ENCODE measurements at regions not wholly inside any gene's neighbourhood (a gene's known extent, or its start where the extent isn't known, plus 50 kb on each side); places are given as distances from the start of the nearest gene placed in this dataset.
A peak's percentile ranks its signal among the peaks of the same experiment; 100 is the strongest.

GRCh38 chr5:62722360-62722759 lies 143.7 kb downstream of the LRRC70 start:
- TF ChIP-seq, protein P1, sequence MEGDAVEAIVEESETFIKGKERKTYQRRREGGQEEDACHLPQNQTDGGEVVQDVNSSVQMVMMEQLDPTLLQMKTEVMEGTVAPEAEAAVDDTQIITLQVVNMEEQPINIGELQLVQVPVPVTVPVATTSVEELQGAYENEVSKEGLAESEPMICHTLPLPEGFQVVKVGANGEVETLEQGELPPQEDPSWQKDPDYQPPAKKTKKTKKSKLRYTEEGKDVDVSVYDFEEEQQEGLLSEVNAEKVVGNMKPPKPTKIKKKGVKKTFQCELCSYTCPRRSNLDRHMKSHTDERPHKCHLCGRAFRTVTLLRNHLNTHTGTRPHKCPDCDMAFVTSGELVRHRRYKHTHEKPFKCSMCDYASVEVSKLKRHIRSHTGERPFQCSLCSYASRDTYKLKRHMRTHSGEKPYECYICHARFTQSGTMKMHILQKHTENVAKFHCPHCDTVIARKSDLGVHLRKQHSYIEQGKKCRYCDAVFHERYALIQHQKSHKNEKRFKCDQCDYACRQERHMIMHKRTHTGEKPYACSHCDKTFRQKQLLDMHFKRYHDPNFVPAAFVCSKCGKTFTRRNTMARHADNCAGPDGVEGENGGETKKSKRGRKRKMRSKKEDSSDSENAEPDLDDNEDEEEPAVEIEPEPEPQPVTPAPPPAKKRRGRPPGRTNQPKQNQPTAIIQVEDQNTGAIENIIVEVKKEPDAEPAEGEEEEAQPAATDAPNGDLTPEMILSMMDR (IDR thresholded peaks at IDR 0.05): no peak
- TF ChIP-seq POLR2A (IDR thresholded peaks at IDR 0.05): no peak
- no peaks in the 10 kb centered on the region for H3K9me3 ChIP-seq
- no peak for DNase-seq
- H3K36me3 ChIP-seq: no peaks in the 10 kb centered on the region
- H3K4me1 ChIP-seq: no peaks in the 10 kb centered on the region
- no peak overlapping the region for H3K4me3 ChIP-seq
- H3K27ac ChIP-seq: no peak overlapping the region
- H3K27me3 ChIP-seq: no peaks in the 10 kb centered on the region

GRCh38 chr5:62720031-62720441 lies 141.4 kb downstream of the LRRC70 start:
- no peaks in the 10 kb centered on the region for H3K9me3 ChIP-seq
- H3K27ac ChIP-seq: no peak overlapping the region
- no peaks in the 10 kb centered on the region for H3K36me3 ChIP-seq
- no peaks in the 10 kb centered on the region for H3K27me3 ChIP-seq
- DNase-seq: no peak
- no peaks in the 10 kb centered on the region for H3K4me1 ChIP-seq
- no peak overlapping the region for H3K4me3 ChIP-seq
- no peak for TF ChIP-seq POLR2A (IDR thresholded peaks at IDR 0.05)
- TF ChIP-seq, protein P1 (IDR thresholded peaks at IDR 0.05): peak in 1 of 6 experiments; percentile 15

DNA sequence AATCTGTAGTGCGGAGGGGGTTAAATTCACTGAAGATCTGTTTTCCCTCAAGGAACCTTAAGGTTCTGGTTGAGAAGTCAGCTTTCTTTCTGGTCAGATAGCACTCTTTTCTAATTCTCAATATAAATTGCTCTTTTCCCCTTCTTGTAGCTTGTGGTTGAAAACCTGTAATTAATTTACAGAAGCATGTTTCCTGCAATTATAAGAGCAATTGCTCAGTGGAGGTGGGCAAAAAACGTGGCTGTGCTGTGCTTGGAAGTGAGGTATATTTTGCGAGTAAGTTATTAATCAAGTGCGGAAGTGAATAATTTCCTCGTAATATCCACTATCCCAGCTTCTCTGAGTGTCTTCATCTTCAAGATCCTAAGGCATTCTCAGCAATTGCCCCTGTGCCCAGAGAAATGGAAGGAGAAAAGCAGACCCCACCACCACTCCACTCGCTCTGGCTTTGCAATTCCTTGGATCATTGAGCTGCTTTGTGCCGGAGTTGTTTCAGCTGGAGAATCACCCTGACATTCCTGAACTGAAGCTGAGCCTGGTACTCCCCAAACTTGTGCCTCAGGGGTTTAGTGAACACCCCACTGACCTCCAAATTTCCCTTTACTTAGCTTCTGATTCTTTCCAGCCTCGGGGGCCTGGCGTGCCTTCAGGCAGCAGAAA lies 140.6 kb downstream of the LRRC70 start:
- no peak for DNase-seq
- no peaks in the 10 kb centered on the region for H3K27me3 ChIP-seq
- no peaks in the 10 kb centered on the region for H3K9me3 ChIP-seq
- TF ChIP-seq, protein P1 (IDR thresholded peaks at IDR 0.05): no peak
- TF ChIP-seq POLR2A (IDR thresholded peaks at IDR 0.05): no peak
- H3K36me3 ChIP-seq: no peaks in the 10 kb centered on the region
- H3K4me1 ChIP-seq: no peaks in the 10 kb centered on the region
- no peak overlapping the region for H3K4me3 ChIP-seq
- no peak overlapping the region for H3K27ac ChIP-seq

DNA sequence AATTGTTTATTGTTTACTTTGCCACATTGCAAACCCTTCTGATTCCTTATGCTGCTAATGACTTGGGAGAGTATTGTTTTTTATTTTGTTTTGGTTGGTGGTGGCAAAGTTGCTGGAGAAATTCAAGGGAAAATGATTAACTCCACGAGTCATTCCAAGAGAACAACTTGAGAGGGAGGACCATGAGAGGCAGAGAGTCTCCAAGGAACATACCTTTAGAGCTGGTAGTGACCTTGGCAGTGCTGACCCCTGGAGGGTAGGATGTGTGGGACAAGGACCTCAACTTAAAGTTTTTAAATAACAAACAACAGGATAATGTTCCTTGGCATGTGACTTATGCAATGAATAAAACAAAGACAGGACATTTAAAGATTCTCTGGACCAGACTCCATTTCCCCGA lies 139.7 kb downstream of the LRRC70 start:
- H3K4me3 ChIP-seq: no peak overlapping the region
- no peaks in the 10 kb centered on the region for H3K9me3 ChIP-seq
- no peak for TF ChIP-seq POLR2A (IDR thresholded peaks at IDR 0.05)
- TF ChIP-seq, protein P1 (IDR thresholded peaks at IDR 0.05): no peak
- H3K27me3 ChIP-seq: no peaks in the 10 kb centered on the region
- H3K36me3 ChIP-seq: no peaks in the 10 kb centered on the region
- H3K4me1 ChIP-seq: no peaks in the 10 kb centered on the region
- H3K27ac ChIP-seq: no peak overlapping the region
- no peak for DNase-seq

GRCh38 chr5:62717301-62717933 lies 138.8 kb downstream of the LRRC70 start:
- H3K4me1 ChIP-seq: no peaks in the 10 kb centered on the region
- H3K27ac ChIP-seq: no peak overlapping the region
- DNase-seq: no peak
- no peaks in the 10 kb centered on the region for H3K9me3 ChIP-seq
- TF ChIP-seq, protein P1 (IDR thresholded peaks at IDR 0.05): no peak
- TF ChIP-seq POLR2A (IDR thresholded peaks at IDR 0.05): no peak
- no peaks in the 10 kb centered on the region for H3K27me3 ChIP-seq
- no peaks in the 10 kb centered on the region for H3K36me3 ChIP-seq
- H3K4me3 ChIP-seq: no peak overlapping the region

Measured in Peyer's patch (tissue), 4 donors.